ENCODE measurements at regions not wholly inside any gene's neighbourhood (a gene's known extent, or its start where the extent isn't known, plus 50 kb on each side); places are given as distances from the start of the nearest gene placed in this dataset.

GRCh38 chr3:68162644-68163043, 508.2 kb upstream of the SUCLG2 start:
- Histone ChIP-seq H3K9me3 (no peaks in the 10 kb centered on the region), H3K27ac (no peak overlapping the region), H3K4me3 (no peak overlapping the region), H3K27me3 (no peaks in the 10 kb centered on the region), H3K36me3 (no peaks in the 10 kb centered on the region), H3K4me1 (no peaks in the 10 kb centered on the region)
- no peak for DNase-seq
- no peak for TF ChIP-seq CTCF (IDR thresholded peaks at IDR 0.05)
- TF ChIP-seq POLR2A (IDR thresholded peaks at IDR 0.05), result no peak

GRCh38 chr3:68151359-68151758, 496.9 kb upstream of the SUCLG2 start:
- no peak overlapping the region for H3K4me3 ChIP-seq
- H3K36me3 ChIP-seq, result no peaks in the 10 kb centered on the region
- no peak for DNase-seq
- H3K27ac ChIP-seq, result no peak overlapping the region
- no peaks in the 10 kb centered on the region for H3K27me3 ChIP-seq
- H3K9me3 ChIP-seq, result no peaks in the 10 kb centered on the region
- no peak for TF ChIP-seq POLR2A (IDR thresholded peaks at IDR 0.05)
- no peak for TF ChIP-seq CTCF (IDR thresholded peaks at IDR 0.05)
- no peaks in the 10 kb centered on the region for H3K4me1 ChIP-seq

GRCh38 chr3:68148447-68148846, 494.0 kb upstream of the SUCLG2 start:
- TF ChIP-seq CTCF (IDR thresholded peaks at IDR 0.05) (no peak), POLR2A (IDR thresholded peaks at IDR 0.05) (no peak)
- no peak for DNase-seq
- no peaks in the 10 kb centered on the region for H3K27me3 ChIP-seq

GRCh38 chr3:68142441-68142840, 488.0 kb upstream of the SUCLG2 start:
- DNase-seq, result no peak

More at GRCh38 chr3:68148447-68148846, 494.0 kb upstream of the SUCLG2 start:
- no peak overlapping the region for H3K27ac ChIP-seq
- no peaks in the 10 kb centered on the region for H3K36me3 ChIP-seq
- no peaks in the 10 kb centered on the region for H3K9me3 ChIP-seq
- H3K4me1 ChIP-seq, result no peaks in the 10 kb centered on the region
- no peak overlapping the region for H3K4me3 ChIP-seq

GRCh38 chr3:68139897-68140296, 485.5 kb upstream of the SUCLG2 start:
- Histone ChIP-seq H3K27me3 (no peaks in the 10 kb centered on the region), H3K9me3 (no peaks in the 10 kb centered on the region), H3K27ac (no peak overlapping the region), H3K36me3 (no peaks in the 10 kb centered on the region), H3K4me1 (no peaks in the 10 kb centered on the region), H3K4me3 (no peak overlapping the region)
- no peak for DNase-seq
- TF ChIP-seq CTCF (IDR thresholded peaks at IDR 0.05) (no peak), POLR2A (IDR thresholded peaks at IDR 0.05) (no peak)

More at GRCh38 chr3:68142441-68142840, 488.0 kb upstream of the SUCLG2 start:
- Histone ChIP-seq H3K4me1 (no peaks in the 10 kb centered on the region), H3K27ac (no peak overlapping the region), H3K4me3 (no peak overlapping the region), H3K36me3 (no peaks in the 10 kb centered on the region), H3K27me3 (no peaks in the 10 kb centered on the region), H3K9me3 (no peaks in the 10 kb centered on the region)
- TF ChIP-seq POLR2A (IDR thresholded peaks at IDR 0.05) (no peak), CTCF (IDR thresholded peaks at IDR 0.05) (no peak)

- Histone ChIP-seq H3K9me3 (no peaks in the 10 kb centered on the region), H3K27me3 (no peaks in the 10 kb centered on the region), H3K4me1 (no peaks in the 10 kb centered on the region), H3K27ac (no peak overlapping the region), H3K36me3 (no peaks in the 10 kb centered on the region), H3K4me3 (no peak overlapping the region)
- TF ChIP-seq CTCF (IDR thresholded peaks at IDR 0.05) (no peak), POLR2A (IDR thresholded peaks at IDR 0.05) (no peak)
- no peak for DNase-seq
Observed at GRCh38 chr3:68136411-68136810, 482.0 kb upstream of the SUCLG2 start.

Data from Peyer's patch (tissue), 4 donors.